ENCODE measurements at regions not wholly inside any gene's neighbourhood (a gene's known extent, or its start where the extent isn't known, plus 50 kb on each side); places are given as distances from the start of the nearest gene placed in this dataset.
"Not testable (repeated sequence)": the region's sequence is repeated elsewhere in the genome, so short reads cannot be mapped to it uniquely, and the experiment has no call there.

GRCh38 chr4:173451435-173451834, 52.5 kb upstream of the SCRG1 start:
- TF ChIP-seq CTCF (IDR thresholded peaks at IDR 0.05 in 4 of 5, conservative IDR thresholded peaks at IDR 0.05 in 1 of 5); POLR2A (IDR thresholded peaks at IDR 0.05): not testable (repeated sequence)
